Peyer's patch (tissue), 4 donors: ENCODE measurements at regions not wholly inside any gene's neighbourhood (a gene's known extent, or its start where the extent isn't known, plus 50 kb on each side); places are given as distances from the start of the nearest gene placed in this dataset.

Source experiments
- DNase-seq, 3 donors: peaks; one replicate each; pipeline ENCODE4 v3.0.0-alpha.2; 2017 to 2019
- H3K27ac ChIP-seq, 4 donors: fragments of 200-600 bp; sonication (generic); one replicate each; pipeline ENCODE4 v1.5.1; 2016 to 2019
- H3K27me3 ChIP-seq, 2 donors: fragments of 200-600 bp; sonication (generic); one replicate each; pipeline ENCODE4 v1.5.1; 2019
- H3K36me3 ChIP-seq, 3 donors: fragments of 200-600 bp; sonication (generic); one replicate each; pipeline ENCODE4 v1.5.1; 2016 to 2019
- H3K4me1 ChIP-seq, 4 donors: fragments of 200-600 bp; sonication (generic); one replicate each; pipeline ENCODE4 v1.5.1; 2016 to 2019
- H3K4me3 ChIP-seq, 4 donors: fragments of 200-600 bp; sonication (generic); 1 replicate in 3 of 4; 2 replicates in 1 of 4; pipeline ENCODE4 v1.5.1; 2016 to 2019; ENCODE audit warnings: mild to moderate bottlenecking in 1 of 4
- H3K9me3 ChIP-seq, 4 donors: fragments of 200-600 bp; sonication (generic); one replicate each; pipeline ENCODE4 v1.5.1; 2016 to 2019; ENCODE audit warnings: mild to moderate bottlenecking in 1 of 4
- CTCF ChIP-seq, 6 experiments: fragments of 450-650 bp in 4 of 6; fragments of 200-600 bp in 2 of 6; sonication (generic) in 1 of 6; IDR thresholded peaks; one replicate each; pipeline ENCODE4 v1.5.1; 2017 to 2019; ENCODE audit warnings: antibody characterized with exemption in 6 of 6, mild to moderate bottlenecking in 3 of 6, moderate library complexity in 1 of 6
- POLR2A ChIP-seq, 2 donors: fragments of 450-650 bp; IDR thresholded peaks; one replicate each; pipeline ENCODE4 v1.5.1; 2017; ENCODE audit warnings: antibody characterized with exemption in 2 of 2, mild to moderate bottlenecking in 2 of 2, moderate library complexity in 2 of 2

GRCh38 chrX:147565237-147565636 lies 346.5 kb upstream of the FMR1 start:
- DNase-seq, result no peak
- Histone ChIP-seq H3K27ac (no peak overlapping the region), H3K9me3 (no peaks in the 10 kb centered on the region), H3K36me3 (no peaks in the 10 kb centered on the region), H3K4me3 (no peak overlapping the region), H3K4me1 (no peaks in the 10 kb centered on the region), H3K27me3 (no peaks in the 10 kb centered on the region)
- TF ChIP-seq CTCF (IDR thresholded peaks at IDR 0.05) (no peak), POLR2A (IDR thresholded peaks at IDR 0.05) (no peak)

GRCh38 chrX:147570483-147570882 lies 341.2 kb upstream of the FMR1 start:
- H3K27me3 ChIP-seq, result no peaks in the 10 kb centered on the region
- H3K27ac ChIP-seq, result no peak overlapping the region
- DNase-seq, result no peak
- no peak for TF ChIP-seq POLR2A (IDR thresholded peaks at IDR 0.05)
- no peak for TF ChIP-seq CTCF (IDR thresholded peaks at IDR 0.05)
- H3K36me3 ChIP-seq, result no peaks in the 10 kb centered on the region
- no peaks in the 10 kb centered on the region for H3K4me1 ChIP-seq
- no peaks in the 10 kb centered on the region for H3K9me3 ChIP-seq
- no peak overlapping the region for H3K4me3 ChIP-seq

GRCh38 chrX:147573266-147573665 lies 338.5 kb upstream of the FMR1 start:
- H3K36me3 ChIP-seq, result no peaks in the 10 kb centered on the region
- H3K4me1 ChIP-seq, result no peaks in the 10 kb centered on the region
- DNase-seq, result no peak
- no peak for TF ChIP-seq POLR2A (IDR thresholded peaks at IDR 0.05)
- TF ChIP-seq CTCF (IDR thresholded peaks at IDR 0.05), result no peak
- H3K4me3 ChIP-seq, result no peak overlapping the region
- H3K9me3 ChIP-seq, result no peaks in the 10 kb centered on the region
- H3K27ac ChIP-seq, result no peak overlapping the region
- H3K27me3 ChIP-seq, result no peaks in the 10 kb centered on the region

GRCh38 chrX:147602176-147602696 lies 309.5 kb upstream of the FMR1 start:
- H3K9me3 ChIP-seq, result no peaks in the 10 kb centered on the region
- H3K36me3 ChIP-seq, result no peaks in the 10 kb centered on the region
- no peak overlapping the region for H3K4me3 ChIP-seq
- H3K4me1 ChIP-seq, result no peaks in the 10 kb centered on the region
- no peaks in the 10 kb centered on the region for H3K27me3 ChIP-seq
- TF ChIP-seq POLR2A (IDR thresholded peaks at IDR 0.05) (no peak), CTCF (IDR thresholded peaks at IDR 0.05) (no peak)
- H3K27ac ChIP-seq, result no peak overlapping the region
- no peak for DNase-seq

GRCh38 chrX:147626605-147627004 lies 285.1 kb upstream of the FMR1 start:
- Histone ChIP-seq H3K4me1 (no peaks in the 10 kb centered on the region), H3K36me3 (no peaks in the 10 kb centered on the region), H3K27ac (no peak overlapping the region), H3K9me3 (no peaks in the 10 kb centered on the region), H3K4me3 (no peak overlapping the region), H3K27me3 (no peaks in the 10 kb centered on the region)
- TF ChIP-seq CTCF (IDR thresholded peaks at IDR 0.05) (no peak), POLR2A (IDR thresholded peaks at IDR 0.05) (no peak)
- DNase-seq, result no peak

GRCh38 chrX:147635186-147635585 lies 276.5 kb upstream of the FMR1 start:
- H3K27me3 ChIP-seq, result no peaks in the 10 kb centered on the region
- H3K36me3 ChIP-seq, result no peaks in the 10 kb centered on the region
- DNase-seq, result no peak
- H3K4me1 ChIP-seq, result no peaks in the 10 kb centered on the region
- TF ChIP-seq CTCF (IDR thresholded peaks at IDR 0.05) (no peak), POLR2A (IDR thresholded peaks at IDR 0.05) (no peak)
- H3K27ac ChIP-seq, result no peak overlapping the region
- H3K9me3 ChIP-seq, result no peaks in the 10 kb centered on the region
- no peak overlapping the region for H3K4me3 ChIP-seq
